ENCODE measurements at regions not wholly inside any gene's neighbourhood (a gene's known extent, or its start where the extent isn't known, plus 50 kb on each side); places are given as distances from the start of the nearest gene placed in this dataset.

GRCh38 chr5:175254155-175254554 is 189.8 kb downstream of the DRD1 start:
- H3K27ac Mint-ChIP-seq, result no peak overlapping the region
- H3K36me3 Mint-ChIP-seq (ENCODE audit: low read depth), result no peaks in the 10 kb centered on the region
- H3K27me3 Mint-ChIP-seq, result peaks cover 4% of the 10 kb centered on the region
- H3K4me3 Mint-ChIP-seq, result peak overlapping the region; percentile 13
- peaks cover 7% of the 10 kb centered on the region for H3K4me1 Mint-ChIP-seq
- H3K9me3 Mint-ChIP-seq, result no peaks in the 10 kb centered on the region
- ATAC-seq (replicated peaks), result no peak

- no peaks in the 10 kb centered on the region for H3K9me3 Mint-ChIP-seq
- peak; percentile 64 for ATAC-seq (replicated peaks)
Measured at GRCh38 chr5:175253597-175253996, 190.4 kb downstream of the DRD1 start.

GRCh38 chr5:175252234-175252805 is 191.7 kb downstream of the DRD1 start:
- Mint-ChIP-seq H3K4me3 (no peak overlapping the region), H3K9me3 (no peaks in the 10 kb centered on the region), H3K27ac (no peak overlapping the region), H3K36me3 (ENCODE audit: low read depth) (no peaks in the 10 kb centered on the region), H3K4me1 (peaks cover 7% of the 10 kb centered on the region), H3K27me3 (peaks cover 14% of the 10 kb centered on the region)
- no peak for ATAC-seq (replicated peaks)

More at GRCh38 chr5:175253597-175253996, 190.4 kb downstream of the DRD1 start:
- Mint-ChIP-seq H3K27me3 (peaks cover 8% of the 10 kb centered on the region), H3K4me3 (peak overlapping the region; percentile 13), H3K27ac (peak overlapping the region; percentile 21), H3K36me3 (ENCODE audit: low read depth) (no peaks in the 10 kb centered on the region), H3K4me1 (peaks cover 7% of the 10 kb centered on the region)

DNA sequence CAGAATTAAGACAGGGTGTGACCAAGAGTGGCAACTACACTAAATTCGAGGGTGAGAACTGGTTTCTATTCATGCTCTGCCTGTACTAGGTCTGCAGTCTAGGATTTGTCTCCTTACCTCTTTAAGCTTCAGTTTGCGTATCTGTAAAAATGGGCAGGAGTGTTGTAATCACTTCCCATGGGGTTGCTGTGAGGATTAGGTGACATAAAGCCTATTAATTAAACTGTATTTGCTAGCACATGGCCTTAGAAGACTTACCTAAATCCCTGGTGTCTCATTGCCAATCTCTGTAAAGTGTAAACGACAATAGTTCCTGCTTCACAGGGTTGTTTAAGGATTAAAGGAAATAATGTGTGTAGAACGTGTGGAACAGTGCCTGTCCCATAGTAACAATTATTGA is 193.6 kb downstream of the DRD1 start:
- H3K4me3 Mint-ChIP-seq, result no peak overlapping the region
- ATAC-seq (replicated peaks), result no peak
- H3K36me3 Mint-ChIP-seq (ENCODE audit: low read depth), result no peaks in the 10 kb centered on the region
- peaks cover 16% of the 10 kb centered on the region for H3K4me1 Mint-ChIP-seq
- H3K27me3 Mint-ChIP-seq, result peaks cover 18% of the 10 kb centered on the region
- no peak overlapping the region for H3K27ac Mint-ChIP-seq
- no peaks in the 10 kb centered on the region for H3K9me3 Mint-ChIP-seq

DNA sequence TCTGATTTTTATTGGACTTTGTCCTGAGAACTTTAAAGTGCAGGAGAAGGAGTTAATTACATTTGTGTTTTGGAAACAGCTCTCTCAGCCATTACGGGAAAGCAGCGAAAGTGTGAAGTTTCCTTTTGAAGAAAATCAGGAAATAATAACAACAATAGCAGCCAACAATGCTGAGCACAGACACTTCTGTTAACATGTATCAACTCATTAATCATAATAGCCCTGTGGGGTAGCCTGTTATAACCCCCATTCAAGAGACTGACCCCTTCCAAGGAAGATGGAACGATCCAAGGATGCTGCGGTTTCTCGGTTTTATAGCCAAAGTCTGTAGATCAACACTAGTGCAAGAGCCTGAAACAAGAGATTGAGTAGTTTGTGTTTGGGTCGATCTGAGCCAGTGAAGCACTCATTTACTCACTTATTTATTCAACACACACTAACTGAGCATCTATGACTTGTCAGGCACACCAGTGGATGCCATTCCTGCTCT is 195.5 kb downstream of the DRD1 start:
- peaks cover 11% of the 10 kb centered on the region for H3K4me1 Mint-ChIP-seq

DNA sequence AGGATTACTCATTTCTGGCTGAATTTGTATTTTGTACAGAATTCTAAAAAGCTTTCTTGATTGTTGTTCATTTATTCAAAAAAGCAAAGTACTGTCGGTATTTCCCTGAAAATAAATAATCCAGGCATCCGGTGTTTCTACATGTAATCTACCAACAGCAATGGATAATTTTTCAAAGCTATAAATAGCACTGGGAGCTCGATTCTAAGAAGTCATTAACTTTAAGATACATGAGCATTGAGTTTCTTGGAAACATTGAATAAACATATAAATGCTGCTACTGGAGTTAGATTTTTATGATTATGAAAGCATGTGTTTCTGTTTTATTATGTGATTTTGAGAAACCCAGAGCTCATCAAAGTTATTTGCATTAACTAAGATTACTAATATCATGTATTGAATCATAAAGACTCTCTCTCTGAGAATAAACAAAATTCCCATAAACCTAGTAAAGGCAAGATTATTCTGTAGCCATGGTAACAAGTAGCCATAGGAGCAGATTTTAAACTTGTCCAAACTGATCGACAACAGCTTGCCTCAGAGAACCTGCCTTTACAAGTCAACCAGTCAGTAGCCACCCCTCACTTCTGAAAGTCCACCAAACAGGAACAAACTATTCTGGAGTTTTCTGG is 197.0 kb downstream of the DRD1 start:
- H3K36me3 Mint-ChIP-seq (ENCODE audit: low read depth), result no peaks in the 10 kb centered on the region
- peaks cover 25% of the 10 kb centered on the region for H3K27me3 Mint-ChIP-seq
- peak overlapping the region; percentile 11 for H3K4me3 Mint-ChIP-seq
- no peak for ATAC-seq (replicated peaks)
- peaks cover 11% of the 10 kb centered on the region for H3K4me1 Mint-ChIP-seq
- no peaks in the 10 kb centered on the region for H3K9me3 Mint-ChIP-seq
- H3K27ac Mint-ChIP-seq, result peak overlapping the region; percentile 34

More for the DNA sequence above, 195.5 kb downstream of the DRD1 start:
- Mint-ChIP-seq H3K9me3 (no peaks in the 10 kb centered on the region), H3K36me3 (ENCODE audit: low read depth) (no peaks in the 10 kb centered on the region), H3K4me3 (no peak overlapping the region), H3K27me3 (peaks cover 24% of the 10 kb centered on the region), H3K27ac (no peak overlapping the region)
- ATAC-seq (replicated peaks), result no peak

DNA sequence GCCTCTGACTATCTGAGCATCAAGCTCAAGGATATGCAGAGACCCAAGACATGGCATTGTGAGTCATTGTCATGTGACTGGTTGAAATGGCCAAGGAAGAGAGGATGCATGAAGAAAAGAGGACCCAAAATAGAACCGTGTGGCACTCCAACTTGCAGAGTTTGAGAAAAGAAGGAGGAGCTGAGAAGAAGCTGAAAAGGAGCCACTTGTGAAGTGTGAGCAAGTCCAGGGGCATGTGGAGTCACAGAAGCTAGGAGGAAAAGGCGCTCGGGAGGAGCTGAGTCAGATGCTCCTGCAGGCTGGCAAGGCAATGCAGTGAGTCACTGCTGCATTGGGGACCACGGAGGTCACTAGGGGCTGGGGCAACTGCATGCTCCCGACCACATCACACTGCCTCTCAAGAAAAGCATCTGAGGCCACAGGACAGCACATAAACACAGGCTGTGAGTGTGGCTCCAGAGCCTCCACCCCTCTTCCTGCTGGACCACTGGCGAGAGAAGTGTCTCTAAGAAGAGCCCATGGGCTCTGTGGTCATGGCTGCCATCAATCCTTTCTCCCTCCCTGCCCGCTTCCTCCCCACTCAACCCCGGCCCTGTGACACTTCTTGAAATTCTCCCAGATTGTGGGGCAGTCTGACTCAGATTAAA is 197.6 kb downstream of the DRD1 start:
- H3K4me1 Mint-ChIP-seq, result peaks cover 11% of the 10 kb centered on the region
- peak overlapping the region; percentile 34 for H3K27ac Mint-ChIP-seq
- ATAC-seq (replicated peaks), result peak; percentile 91
- H3K36me3 Mint-ChIP-seq (ENCODE audit: low read depth), result no peaks in the 10 kb centered on the region
- peaks cover 29% of the 10 kb centered on the region for H3K27me3 Mint-ChIP-seq
- peak overlapping the region; percentile 11 for H3K4me3 Mint-ChIP-seq
- H3K9me3 Mint-ChIP-seq, result no peaks in the 10 kb centered on the region

- Mint-ChIP-seq H3K4me3 (no peak overlapping the region), H3K27ac (no peak overlapping the region), H3K4me1 (peaks cover 11% of the 10 kb centered on the region), H3K9me3 (no peaks in the 10 kb centered on the region), H3K36me3 (ENCODE audit: low read depth) (no peaks in the 10 kb centered on the region), H3K27me3 (peaks cover 31% of the 10 kb centered on the region)
- no peak for ATAC-seq (replicated peaks)
Measured at GRCh38 chr5:175243441-175243840, 200.5 kb downstream of the DRD1 start.

- no peaks in the 10 kb centered on the region for H3K36me3 Mint-ChIP-seq (ENCODE audit: low read depth)
- no peak overlapping the region for H3K27ac Mint-ChIP-seq
- ATAC-seq (replicated peaks), result no peak
- H3K4me1 Mint-ChIP-seq, result peaks cover 11% of the 10 kb centered on the region
- no peaks in the 10 kb centered on the region for H3K9me3 Mint-ChIP-seq
- H3K27me3 Mint-ChIP-seq, result peaks cover 30% of the 10 kb centered on the region
- H3K4me3 Mint-ChIP-seq, result no peak overlapping the region
Measured at GRCh38 chr5:175242207-175242606, 201.8 kb downstream of the DRD1 start.

DNA sequence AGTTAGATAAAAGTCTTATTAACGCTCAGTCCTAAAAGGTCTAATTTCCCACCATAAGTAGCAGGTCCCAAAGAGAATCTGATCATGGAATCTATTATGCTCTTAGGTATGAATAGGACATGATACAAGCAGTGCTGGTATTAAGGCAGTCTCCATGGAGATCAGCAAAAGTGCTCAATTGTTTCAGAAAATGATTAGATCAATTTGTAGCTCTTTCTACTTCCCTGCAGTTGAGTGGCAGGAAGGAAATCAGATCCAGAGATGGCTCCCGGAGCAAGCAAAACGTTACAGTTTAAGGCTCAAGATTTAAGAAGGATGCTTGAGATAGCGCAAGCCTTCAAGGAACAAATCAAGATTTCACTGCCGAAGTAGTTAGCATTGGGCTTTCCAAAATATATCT is 205.7 kb downstream of the DRD1 start:
- H3K9me3 Mint-ChIP-seq, result no peaks in the 10 kb centered on the region
- H3K27ac Mint-ChIP-seq, result no peak overlapping the region
- no peak for ATAC-seq (replicated peaks)
- H3K4me1 Mint-ChIP-seq, result no peaks in the 10 kb centered on the region
- H3K4me3 Mint-ChIP-seq, result no peak overlapping the region
- H3K27me3 Mint-ChIP-seq, result peaks cover 29% of the 10 kb centered on the region
- H3K36me3 Mint-ChIP-seq (ENCODE audit: low read depth), result no peaks in the 10 kb centered on the region

- H3K9me3 Mint-ChIP-seq, result no peaks in the 10 kb centered on the region
- H3K27ac Mint-ChIP-seq, result no peak overlapping the region
- H3K4me1 Mint-ChIP-seq, result no peaks in the 10 kb centered on the region
- H3K4me3 Mint-ChIP-seq, result no peak overlapping the region
- H3K36me3 Mint-ChIP-seq (ENCODE audit: low read depth), result no peaks in the 10 kb centered on the region
- peaks cover 31% of the 10 kb centered on the region for H3K27me3 Mint-ChIP-seq
- ATAC-seq (replicated peaks), result no peak
Measured at GRCh38 chr5:175236176-175236575, 207.8 kb downstream of the DRD1 start.

- Mint-ChIP-seq H3K27me3 (peaks cover 31% of the 10 kb centered on the region), H3K4me3 (no peak overlapping the region), H3K9me3 (no peaks in the 10 kb centered on the region), H3K4me1 (no peaks in the 10 kb centered on the region), H3K27ac (no peak overlapping the region), H3K36me3 (ENCODE audit: low read depth) (no peaks in the 10 kb centered on the region)
- no peak for ATAC-seq (replicated peaks)
Measured at GRCh38 chr5:175235251-175235960, 208.6 kb downstream of the DRD1 start.

DNA sequence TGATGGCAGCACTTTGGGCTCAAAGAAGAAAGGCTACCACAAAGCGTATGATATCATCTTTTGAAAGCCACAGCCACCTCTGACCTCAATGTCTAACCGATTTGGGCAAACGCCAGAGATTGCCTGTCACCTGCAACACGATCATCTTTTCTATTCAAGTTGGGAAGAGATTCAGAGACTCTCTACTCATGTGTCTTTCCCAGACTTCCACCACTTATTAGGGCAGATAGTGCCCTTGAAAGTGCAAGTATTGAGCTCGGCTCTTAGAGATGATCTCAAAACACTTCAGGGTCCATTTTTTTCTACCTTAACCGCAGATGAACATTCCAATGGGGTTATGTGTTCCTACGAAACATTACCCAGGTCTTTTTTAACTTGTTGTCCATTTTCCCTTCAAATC is 213.7 kb downstream of the DRD1 start:
- Mint-ChIP-seq H3K27ac (no peak overlapping the region), H3K4me3 (no peak overlapping the region), H3K4me1 (no peaks in the 10 kb centered on the region)

GRCh38 chr5:175226506-175226905 is 217.5 kb downstream of the DRD1 start:
- H3K36me3 Mint-ChIP-seq (ENCODE audit: low read depth), result no peaks in the 10 kb centered on the region
- peaks cover 3% of the 10 kb centered on the region for H3K9me3 Mint-ChIP-seq
- H3K27ac Mint-ChIP-seq, result no peak overlapping the region
- no peak for ATAC-seq (replicated peaks)
- H3K4me3 Mint-ChIP-seq, result no peak overlapping the region
- no peaks in the 10 kb centered on the region for H3K4me1 Mint-ChIP-seq
- peaks cover 10% of the 10 kb centered on the region for H3K27me3 Mint-ChIP-seq

More for the DNA sequence above, 213.7 kb downstream of the DRD1 start:
- peaks cover 18% of the 10 kb centered on the region for H3K27me3 Mint-ChIP-seq
- H3K36me3 Mint-ChIP-seq (ENCODE audit: low read depth), result no peaks in the 10 kb centered on the region
- peaks cover 3% of the 10 kb centered on the region for H3K9me3 Mint-ChIP-seq
- no peak for ATAC-seq (replicated peaks)
